Endodermal cell (in vitro differentiated cells): ENCODE measurements at regions not wholly inside any gene's neighbourhood (a gene's known extent, or its start where the extent isn't known, plus 50 kb on each side); places are given as distances from the start of the nearest gene placed in this dataset.

Experiments
- DNase-seq: peaks from one replicate; pipeline ENCODE4 v3.0.0-alpha.2; 2017
- H3K27ac ChIP-seq: 2 replicates; pipeline ENCODE4 v1.5.1; 2013; ENCODE audit warnings: mild to moderate bottlenecking, low read depth, low read length, moderate library complexity
- H3K27me3 ChIP-seq: 2 replicates; pipeline ENCODE4 v1.6.1; 2013; ENCODE audit warnings: mild to moderate bottlenecking, low read length, moderate library complexity; ENCODE audit not compliant: insufficient read depth, control insufficient read depth, poor library complexity, severe bottlenecking
- H3K36me3 ChIP-seq: 2 replicates; pipeline ENCODE4 v1.7.0; 2013; ENCODE audit warnings: mild to moderate bottlenecking, low read length, moderate library complexity; ENCODE audit not compliant: control insufficient read depth, insufficient read depth
- H3K4me1 ChIP-seq: one replicate; pipeline ENCODE4 v1.7.0; 2013; ENCODE audit warnings: low read length; ENCODE audit not compliant: control insufficient read depth, insufficient read depth
- H3K4me3 ChIP-seq: 2 replicates; pipeline ENCODE4 v1.5.1; 2013; ENCODE audit warnings: mild to moderate bottlenecking, low read length, moderate library complexity
- H3K9ac ChIP-seq: 2 replicates; pipeline ENCODE4 v1.6.1; 2013; ENCODE audit warnings: mild to moderate bottlenecking, low read length, moderate library complexity; ENCODE audit not compliant: poor library complexity, severe bottlenecking; ENCODE audit errors: extremely low read depth
- H3K9me3 ChIP-seq: 2 replicates; pipeline ENCODE4 v1.6.1; 2013; ENCODE audit warnings: mild to moderate bottlenecking, low read length, moderate library complexity; ENCODE audit not compliant: control insufficient read depth
- H3K27ac Mint-ChIP-seq: 2 replicates; pipeline ENCODE4 v1.8.0; 2020; ENCODE audit warnings: mixed read lengths
- H3K27me3 Mint-ChIP-seq: 2 replicates; pipeline ENCODE4 v1.8.0; 2021; ENCODE audit warnings: mild to moderate bottlenecking, mixed read lengths; ENCODE audit not compliant: insufficient read depth
- H3K36me3 Mint-ChIP-seq: 2 replicates; pipeline ENCODE4 v1.8.0; 2020; ENCODE audit warnings: low read depth, mixed read lengths
- H3K4me1 Mint-ChIP-seq: 2 replicates; pipeline ENCODE4 v1.8.0; 2020; ENCODE audit warnings: mixed read lengths
- H3K4me3 Mint-ChIP-seq: 2 replicates; pipeline ENCODE4 v1.8.0; 2020; ENCODE audit warnings: mild to moderate bottlenecking, moderate library complexity, mixed read lengths
- H3K9me3 Mint-ChIP-seq: 2 replicates; pipeline ENCODE4 v1.8.0; 2020; ENCODE audit warnings: mild to moderate bottlenecking, mixed read lengths
- CTCF ChIP-seq: fragments of 200-600 bp; sonication (generic); conservative IDR thresholded peaks from 2 replicates; pipeline ENCODE4 v1.5.0; 2021; ENCODE audit warnings: antibody characterized with exemption, mild to moderate bottlenecking
- WGBS, 2 experiments: methylation state at CpG; one replicate each; pipeline versions ENCODE4 v1.1.5 to v1.1.7; 2013; ENCODE audit warnings: missing lambda C conversion rate in 2 of 2, mixed read lengths in 1 of 2; ENCODE audit not compliant: insufficient coverage in 1 of 2, insufficient read length in 1 of 2; 5-methylcytosine and 5-hydroxymethylcytosine counted together

DNA sequence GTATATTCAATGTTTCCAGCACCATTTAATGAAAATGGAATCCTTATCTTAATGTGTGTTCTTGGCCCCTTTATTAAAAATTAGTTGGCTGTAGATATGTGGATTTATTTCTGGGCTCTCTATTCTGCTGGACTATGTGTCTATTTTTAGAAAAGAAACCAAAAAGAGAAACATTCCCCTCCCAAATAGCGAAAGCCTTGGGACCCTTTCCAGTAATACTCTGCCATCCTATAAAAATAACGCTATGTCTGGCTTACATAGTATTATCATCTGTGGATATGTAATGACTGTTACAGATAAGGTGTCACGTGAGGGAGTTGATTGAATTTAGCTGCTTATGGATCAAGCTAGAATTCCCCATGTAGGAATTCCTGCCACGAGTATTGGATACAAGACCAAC, 279.3 kb upstream of the KIF2B start:
- Mint-ChIP-seq H3K4me3 (no peak overlapping the region), H3K27ac (no peak overlapping the region), H3K27me3 (no peaks in the 10 kb centered on the region), H3K9me3 (no peaks in the 10 kb centered on the region), H3K36me3 (no peaks in the 10 kb centered on the region), H3K4me1 (peaks cover 2% of the 10 kb centered on the region)
- H3K27ac ChIP-seq, result no peak overlapping the region
- no peak for DNase-seq
- WGBS, 2 experiments, result 88% methylated on average over 4 of the region's 4 CpGs; no CpG with 5 or more reads in 1 of the 2 experiments
- H3K4me3 ChIP-seq, result no peak overlapping the region
- H3K9me3 ChIP-seq, result no peaks in the 10 kb centered on the region
- no peaks in the 10 kb centered on the region for H3K4me1 ChIP-seq
- H3K27me3 ChIP-seq, result no peaks in the 10 kb centered on the region
- H3K36me3 ChIP-seq, result no peaks in the 10 kb centered on the region
- no peak overlapping the region for H3K9ac ChIP-seq
- TF ChIP-seq CTCF, result no peak

GRCh38 chr17:53538129-53538617, 284.6 kb upstream of the KIF2B start:
- TF ChIP-seq CTCF, result no peak
- no peaks in the 10 kb centered on the region for H3K36me3 Mint-ChIP-seq
- Histone ChIP-seq H3K27ac (no peak overlapping the region), H3K9me3 (no peaks in the 10 kb centered on the region), H3K36me3 (no peaks in the 10 kb centered on the region), H3K9ac (no peak overlapping the region), H3K4me3 (no peak overlapping the region), H3K27me3 (no peaks in the 10 kb centered on the region), H3K4me1 (no peaks in the 10 kb centered on the region)
- H3K27me3 Mint-ChIP-seq, result no peaks in the 10 kb centered on the region
- H3K4me1 Mint-ChIP-seq, result peaks cover 2% of the 10 kb centered on the region
- no peak overlapping the region for H3K4me3 Mint-ChIP-seq
- DNase-seq, result no peak
- no peak overlapping the region for H3K27ac Mint-ChIP-seq
- 93% methylated on average over 2 of the region's 2 CpGs; no CpG with 5 or more reads in 1 of the 2 experiments for WGBS, 2 experiments
- H3K9me3 Mint-ChIP-seq, result no peaks in the 10 kb centered on the region

GRCh38 chr17:53527473-53527872, 295.3 kb upstream of the KIF2B start:
- Mint-ChIP-seq H3K4me3 (no peak overlapping the region), H3K4me1 (peaks cover 3% of the 10 kb centered on the region), H3K36me3 (no peaks in the 10 kb centered on the region), H3K27ac (no peak overlapping the region), H3K9me3 (no peaks in the 10 kb centered on the region), H3K27me3 (no peaks in the 10 kb centered on the region)
- Histone ChIP-seq H3K4me3 (no peak overlapping the region), H3K4me1 (no peaks in the 10 kb centered on the region), H3K36me3 (no peaks in the 10 kb centered on the region), H3K9me3 (no peaks in the 10 kb centered on the region), H3K27me3 (no peaks in the 10 kb centered on the region), H3K9ac (no peak overlapping the region), H3K27ac (no peak overlapping the region)
- no peak for DNase-seq
- TF ChIP-seq CTCF, result no peak
